Skeletal muscle cell (primary cell): ENCODE measurements at regions not wholly inside any gene's neighbourhood (a gene's known extent, or its start where the extent isn't known, plus 50 kb on each side); places are given as distances from the start of the nearest gene placed in this dataset.
"Not testable (repeated sequence)": the region's sequence is repeated elsewhere in the genome, so short reads cannot be mapped to it uniquely, and the experiment has no call there.

Experiments used
- DNase-seq: peaks from one replicate; pipeline ENCODE4 v3.0.0-alpha.2; 2010; ENCODE audit warnings: low read depth
- H3K4me3 ChIP-seq: 2 replicates; pipeline ENCODE4 v1.5.1; 2011; ENCODE audit warnings: low read depth, mild to moderate bottlenecking, control low read depth, low read length, moderate library complexity

GRCh38 chr14:43407706-43408105 lies 1099.4 kb downstream of the FSCB start:
- DNase-seq: no peak
- H3K4me3 ChIP-seq: no peak overlapping the region

- DNase-seq: no peak
- no peak overlapping the region for H3K4me3 ChIP-seq
These were observed 1100.2 kb downstream of the FSCB start for GRCh38 chr14:43406931-43407330.

GRCh38 chr14:43399289-43399688 lies 1107.8 kb downstream of the FSCB start:
- H3K4me3 ChIP-seq: no peak overlapping the region
- DNase-seq: no peak

- H3K4me3 ChIP-seq, DNase-seq: not testable (repeated sequence)
These were observed 1136.6 kb downstream of the FSCB start for GRCh38 chr14:43370565-43370896.

GRCh38 chr14:43369710-43370564 lies 1137.1 kb downstream of the FSCB start:
- no peak overlapping the region for H3K4me3 ChIP-seq
- no peak for DNase-seq

GRCh38 chr14:43362586-43362985 lies 1144.5 kb downstream of the FSCB start:
- no peak for DNase-seq
- no peak overlapping the region for H3K4me3 ChIP-seq

GRCh38 chr14:43361751-43362150 lies 1145.3 kb downstream of the FSCB start:
- DNase-seq: no peak
- no peak overlapping the region for H3K4me3 ChIP-seq

GRCh38 chr14:43360239-43360638 lies 1146.8 kb downstream of the FSCB start:
- DNase-seq: no peak

GRCh38 chr14:43359317-43359716 lies 1147.8 kb downstream of the FSCB start:
- no peak for DNase-seq
- H3K4me3 ChIP-seq: no peak overlapping the region

More at GRCh38 chr14:43360239-43360638, 1146.8 kb downstream of the FSCB start:
- H3K4me3 ChIP-seq: no peak overlapping the region

GRCh38 chr14:43356979-43357545 lies 1150.0 kb downstream of the FSCB start:
- DNase-seq: no peak
- H3K4me3 ChIP-seq: no peak overlapping the region

- no peak for DNase-seq
- H3K4me3 ChIP-seq: no peak overlapping the region
These were observed 1150.7 kb downstream of the FSCB start for GRCh38 chr14:43356382-43356781.

GRCh38 chr14:43341921-43342320 lies 1165.2 kb downstream of the FSCB start:
- no peak for DNase-seq

GRCh38 chr14:43338713-43339112 lies 1168.4 kb downstream of the FSCB start:
- no peak for DNase-seq

More at GRCh38 chr14:43341921-43342320, 1165.2 kb downstream of the FSCB start:
- no peak overlapping the region for H3K4me3 ChIP-seq

GRCh38 chr14:43336351-43336750 lies 1170.7 kb downstream of the FSCB start:
- DNase-seq: no peak
- H3K4me3 ChIP-seq: no peak overlapping the region

More at GRCh38 chr14:43338713-43339112, 1168.4 kb downstream of the FSCB start:
- H3K4me3 ChIP-seq: no peak overlapping the region

- not testable (repeated sequence) for H3K4me3 ChIP-seq, DNase-seq
These were observed 1180.3 kb downstream of the FSCB start for GRCh38 chr14:43326501-43327407.

- no peak for DNase-seq
- no peak overlapping the region for H3K4me3 ChIP-seq
These were observed 1190.7 kb downstream of the FSCB start for GRCh38 chr14:43316427-43316826.

- DNase-seq: no peak
- H3K4me3 ChIP-seq: no peak overlapping the region
These were observed 1193.4 kb downstream of the FSCB start for GRCh38 chr14:43313719-43314118.

GRCh38 chr14:43308421-43309110 lies 1198.5 kb downstream of the FSCB start:
- no peak for DNase-seq
- no peak overlapping the region for H3K4me3 ChIP-seq

GRCh38 chr14:43307836-43308235 lies 1199.2 kb downstream of the FSCB start:
- H3K4me3 ChIP-seq: no peak overlapping the region

More at GRCh38 chr14:43307836-43308235, 1199.2 kb downstream of the FSCB start:
- DNase-seq: no peak
